ENCODE measurements at regions not wholly inside any gene's neighbourhood (a gene's known extent, or its start where the extent isn't known, plus 50 kb on each side); places are given as distances from the start of the nearest gene placed in this dataset.

GRCh38 chr9:13975611-13976290 lies 338.2 kb downstream of the NFIB start:
- TF ChIP-seq, protein P1, sequence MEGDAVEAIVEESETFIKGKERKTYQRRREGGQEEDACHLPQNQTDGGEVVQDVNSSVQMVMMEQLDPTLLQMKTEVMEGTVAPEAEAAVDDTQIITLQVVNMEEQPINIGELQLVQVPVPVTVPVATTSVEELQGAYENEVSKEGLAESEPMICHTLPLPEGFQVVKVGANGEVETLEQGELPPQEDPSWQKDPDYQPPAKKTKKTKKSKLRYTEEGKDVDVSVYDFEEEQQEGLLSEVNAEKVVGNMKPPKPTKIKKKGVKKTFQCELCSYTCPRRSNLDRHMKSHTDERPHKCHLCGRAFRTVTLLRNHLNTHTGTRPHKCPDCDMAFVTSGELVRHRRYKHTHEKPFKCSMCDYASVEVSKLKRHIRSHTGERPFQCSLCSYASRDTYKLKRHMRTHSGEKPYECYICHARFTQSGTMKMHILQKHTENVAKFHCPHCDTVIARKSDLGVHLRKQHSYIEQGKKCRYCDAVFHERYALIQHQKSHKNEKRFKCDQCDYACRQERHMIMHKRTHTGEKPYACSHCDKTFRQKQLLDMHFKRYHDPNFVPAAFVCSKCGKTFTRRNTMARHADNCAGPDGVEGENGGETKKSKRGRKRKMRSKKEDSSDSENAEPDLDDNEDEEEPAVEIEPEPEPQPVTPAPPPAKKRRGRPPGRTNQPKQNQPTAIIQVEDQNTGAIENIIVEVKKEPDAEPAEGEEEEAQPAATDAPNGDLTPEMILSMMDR (IDR thresholded peaks at IDR 0.05; ENCODE audit: unreplicated experiment) = no peak
- H3K27me3 Mint-ChIP-seq (ENCODE audit: unreplicated experiment) = no peaks in the 10 kb centered on the region
- H3K9me3 Mint-ChIP-seq (ENCODE audit: unreplicated experiment) = no peaks in the 10 kb centered on the region
- no peak for DNase-seq (ENCODE audit: low spot score)
- no peak overlapping the region for H3K4me3 Mint-ChIP-seq (ENCODE audit: unreplicated experiment)
- H3K4me1 Mint-ChIP-seq (ENCODE audit: unreplicated experiment) = peaks cover 2% of the 10 kb centered on the region
- no peak overlapping the region for H3K27ac Mint-ChIP-seq (ENCODE audit: unreplicated experiment)
- H3K36me3 Mint-ChIP-seq (ENCODE audit: low read depth, unreplicated experiment) = no peaks in the 10 kb centered on the region

DNA sequence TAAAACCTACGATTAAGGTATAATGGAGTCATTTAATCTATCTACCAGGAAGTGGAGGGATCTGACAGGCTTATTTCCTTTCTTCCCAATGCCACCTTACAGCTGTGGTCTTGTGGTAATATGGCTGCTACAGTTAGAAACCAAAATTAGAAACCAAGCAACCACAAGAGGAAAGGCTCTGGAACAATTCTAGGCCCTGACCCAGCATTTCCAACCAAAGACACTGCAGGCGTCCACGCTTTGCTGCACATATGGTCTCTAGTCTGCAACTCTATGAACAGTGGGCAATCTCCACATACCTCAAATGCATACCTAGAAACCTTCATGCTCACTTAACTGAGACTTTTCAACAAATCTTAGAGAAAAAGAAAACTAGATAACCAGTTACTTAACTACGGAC lies 339.1 kb downstream of the NFIB start:
- H3K4me1 Mint-ChIP-seq (ENCODE audit: unreplicated experiment) = peaks cover 2% of the 10 kb centered on the region
- no peak for DNase-seq (ENCODE audit: low spot score)
- TF ChIP-seq, protein P1 (IDR thresholded peaks at IDR 0.05; ENCODE audit: unreplicated experiment) = no peak
- no peaks in the 10 kb centered on the region for H3K27me3 Mint-ChIP-seq (ENCODE audit: unreplicated experiment)
- H3K9me3 Mint-ChIP-seq (ENCODE audit: unreplicated experiment) = no peaks in the 10 kb centered on the region
- no peaks in the 10 kb centered on the region for H3K36me3 Mint-ChIP-seq (ENCODE audit: low read depth, unreplicated experiment)
- no peak overlapping the region for H3K27ac Mint-ChIP-seq (ENCODE audit: unreplicated experiment)
- no peak overlapping the region for H3K4me3 Mint-ChIP-seq (ENCODE audit: unreplicated experiment)

- Mint-ChIP-seq H3K27me3 (ENCODE audit: unreplicated experiment) (no peaks in the 10 kb centered on the region), H3K4me3 (ENCODE audit: unreplicated experiment) (no peak overlapping the region), H3K36me3 (ENCODE audit: low read depth, unreplicated experiment) (no peaks in the 10 kb centered on the region), H3K4me1 (ENCODE audit: unreplicated experiment) (peaks cover 2% of the 10 kb centered on the region), H3K27ac (ENCODE audit: unreplicated experiment) (no peak overlapping the region), H3K9me3 (ENCODE audit: unreplicated experiment) (no peaks in the 10 kb centered on the region)
- TF ChIP-seq, protein P1 (IDR thresholded peaks at IDR 0.05; ENCODE audit: unreplicated experiment) = no peak
- no peak for DNase-seq (ENCODE audit: low spot score)
These were observed 341.8 kb downstream of the NFIB start for GRCh38 chr9:13971966-13972655.

DNA sequence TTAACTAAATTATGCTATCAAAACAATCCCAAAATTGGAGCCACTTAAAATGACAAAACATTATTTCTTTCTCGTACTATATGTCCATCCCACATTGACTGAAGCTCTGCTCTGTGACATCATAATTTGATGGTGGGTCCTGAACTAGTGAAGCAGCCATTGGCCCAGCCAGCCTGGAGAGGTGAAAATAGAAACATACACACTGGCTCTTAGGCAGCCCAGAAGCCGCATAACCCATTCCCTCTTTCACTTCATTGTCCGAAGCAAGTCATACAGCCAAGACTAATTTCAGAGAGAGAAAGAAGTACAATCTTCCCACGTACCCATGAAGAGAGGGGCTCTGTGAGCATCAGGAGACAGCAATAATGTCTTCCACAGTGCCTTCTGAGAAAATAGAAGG lies 342.5 kb downstream of the NFIB start:
- peaks cover 2% of the 10 kb centered on the region for H3K4me1 Mint-ChIP-seq (ENCODE audit: unreplicated experiment)
- no peak overlapping the region for H3K4me3 Mint-ChIP-seq (ENCODE audit: unreplicated experiment)
- TF ChIP-seq, protein P1 (IDR thresholded peaks at IDR 0.05; ENCODE audit: unreplicated experiment) = no peak
- H3K27ac Mint-ChIP-seq (ENCODE audit: unreplicated experiment) = no peak overlapping the region
- no peak for DNase-seq (ENCODE audit: low spot score)
- no peaks in the 10 kb centered on the region for H3K27me3 Mint-ChIP-seq (ENCODE audit: unreplicated experiment)
- H3K9me3 Mint-ChIP-seq (ENCODE audit: unreplicated experiment) = no peaks in the 10 kb centered on the region
- no peaks in the 10 kb centered on the region for H3K36me3 Mint-ChIP-seq (ENCODE audit: low read depth, unreplicated experiment)

- H3K4me3 Mint-ChIP-seq (ENCODE audit: unreplicated experiment) = no peak overlapping the region
- TF ChIP-seq, protein P1 (IDR thresholded peaks at IDR 0.05; ENCODE audit: unreplicated experiment) = no peak
- no peaks in the 10 kb centered on the region for H3K36me3 Mint-ChIP-seq (ENCODE audit: low read depth, unreplicated experiment)
- H3K27me3 Mint-ChIP-seq (ENCODE audit: unreplicated experiment) = no peaks in the 10 kb centered on the region
- H3K4me1 Mint-ChIP-seq (ENCODE audit: unreplicated experiment) = peaks cover 2% of the 10 kb centered on the region
- no peak overlapping the region for H3K27ac Mint-ChIP-seq (ENCODE audit: unreplicated experiment)
- no peaks in the 10 kb centered on the region for H3K9me3 Mint-ChIP-seq (ENCODE audit: unreplicated experiment)
- no peak for DNase-seq (ENCODE audit: low spot score)
These were observed 343.5 kb downstream of the NFIB start for GRCh38 chr9:13970426-13970825.

Measured in endothelial cell (in vitro differentiated cells).